ENCODE measurements at regions not wholly inside any gene's neighbourhood (a gene's known extent, or its start where the extent isn't known, plus 50 kb on each side); places are given as distances from the start of the nearest gene placed in this dataset.

DNA sequence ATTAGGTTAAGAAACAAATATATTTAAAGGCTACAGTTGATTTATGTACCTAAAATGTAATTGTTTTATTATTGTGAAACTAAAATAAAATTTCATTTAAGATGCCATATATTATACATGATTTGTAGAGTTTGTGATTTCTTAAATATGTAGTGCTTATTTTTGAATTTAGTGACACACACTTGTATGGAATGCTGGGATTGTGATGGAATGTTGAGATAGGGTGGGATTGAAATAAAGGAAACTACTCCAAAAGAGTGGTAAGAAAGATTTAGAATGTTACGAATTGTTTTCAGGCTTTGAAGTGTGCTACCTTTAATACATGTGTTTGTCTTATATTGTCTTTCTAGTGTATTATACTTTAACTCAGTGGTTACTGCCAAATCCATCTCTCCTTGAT lies 330.3 kb upstream of the PITX2 start:
- Histone ChIP-seq H3K9me3 (no peaks in the 10 kb centered on the region), H3K36me3 (no peaks in the 10 kb centered on the region), H3K4me3 (no peak overlapping the region), H3K27me3 (no peaks in the 10 kb centered on the region)
- no peak for DNase-seq

DNA sequence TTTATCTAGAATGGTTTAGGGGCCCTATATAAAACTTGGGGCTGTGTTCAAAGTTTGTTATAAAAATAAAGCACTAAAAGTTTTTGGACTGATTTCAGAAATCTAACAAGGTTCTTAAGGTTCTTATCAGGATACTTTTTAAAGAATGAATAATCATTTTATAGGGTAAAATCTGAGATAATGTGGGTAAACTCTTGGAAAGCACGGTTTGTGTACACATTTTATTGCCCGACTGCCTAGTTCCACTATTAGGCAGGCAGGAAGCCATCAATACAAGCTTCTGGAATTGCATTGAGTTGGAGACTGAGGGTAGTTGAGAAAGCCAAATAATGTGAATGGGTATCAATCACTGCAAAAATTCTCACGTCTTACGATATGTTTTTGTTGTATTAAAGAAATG lies 331.0 kb upstream of the PITX2 start:
- DNase-seq = no peak
- no peaks in the 10 kb centered on the region for H3K36me3 ChIP-seq
- no peak overlapping the region for H3K4me3 ChIP-seq
- no peaks in the 10 kb centered on the region for H3K9me3 ChIP-seq
- no peaks in the 10 kb centered on the region for H3K27me3 ChIP-seq

DNA sequence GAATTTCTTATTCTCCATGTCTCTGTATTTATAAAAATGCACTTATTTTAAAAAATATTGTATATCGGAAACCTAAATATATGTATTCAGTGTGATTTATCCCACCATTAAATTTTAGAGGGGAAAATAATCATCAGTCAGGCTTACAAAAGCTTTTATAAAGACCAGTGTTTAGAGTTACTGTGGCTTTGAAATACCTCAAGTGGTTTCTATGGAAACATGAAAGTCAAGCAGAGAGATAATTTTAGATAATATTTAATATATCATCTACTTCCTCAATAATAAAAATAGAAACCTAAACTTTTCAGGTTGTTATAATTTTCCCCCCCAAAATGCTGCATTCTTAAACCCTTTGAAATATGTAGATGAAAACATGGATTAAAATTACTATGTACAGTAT lies 332.9 kb upstream of the PITX2 start:
- no peak for DNase-seq
- Histone ChIP-seq H3K27me3 (no peaks in the 10 kb centered on the region), H3K36me3 (no peaks in the 10 kb centered on the region), H3K4me3 (no peak overlapping the region), H3K9me3 (no peaks in the 10 kb centered on the region)

- Histone ChIP-seq H3K36me3 (no peaks in the 10 kb centered on the region), H3K4me3 (no peak overlapping the region), H3K27me3 (no peaks in the 10 kb centered on the region), H3K9me3 (no peaks in the 10 kb centered on the region)
- no peak for DNase-seq
Observed at GRCh38 chr4:110959041-110959643, 336.3 kb upstream of the PITX2 start.

DNA sequence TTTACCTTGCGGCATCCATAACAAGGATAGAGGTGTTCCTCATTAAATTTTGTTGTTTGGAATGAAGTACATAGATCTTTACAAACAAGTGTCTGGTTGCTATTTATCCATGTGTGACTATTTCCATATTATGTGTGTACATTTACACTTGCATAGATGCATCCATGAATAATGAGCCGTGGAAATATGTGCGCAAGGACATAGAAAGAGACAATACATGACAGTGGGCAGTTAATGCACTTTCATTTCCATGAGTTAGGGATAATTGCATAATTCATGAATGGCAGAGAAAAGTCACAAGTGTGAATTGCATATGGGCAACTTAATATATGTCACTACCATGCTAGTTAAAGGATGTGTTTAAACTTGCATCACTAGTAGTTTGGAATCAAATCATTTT lies 338.2 kb upstream of the PITX2 start:
- H3K36me3 ChIP-seq = no peaks in the 10 kb centered on the region
- no peak for DNase-seq
- H3K4me3 ChIP-seq = no peak overlapping the region
- no peaks in the 10 kb centered on the region for H3K9me3 ChIP-seq
- H3K27me3 ChIP-seq = no peaks in the 10 kb centered on the region

- H3K36me3 ChIP-seq = no peaks in the 10 kb centered on the region
- DNase-seq = no peak
- no peaks in the 10 kb centered on the region for H3K27me3 ChIP-seq
- no peaks in the 10 kb centered on the region for H3K9me3 ChIP-seq
- no peak overlapping the region for H3K4me3 ChIP-seq
Observed at GRCh38 chr4:110962616-110963015, 339.7 kb upstream of the PITX2 start.

- no peak for DNase-seq
- Histone ChIP-seq H3K4me3 (no peak overlapping the region), H3K9me3 (no peaks in the 10 kb centered on the region), H3K27me3 (no peaks in the 10 kb centered on the region), H3K36me3 (no peaks in the 10 kb centered on the region)
Observed at GRCh38 chr4:110963662-110964280, 340.9 kb upstream of the PITX2 start.

DNA sequence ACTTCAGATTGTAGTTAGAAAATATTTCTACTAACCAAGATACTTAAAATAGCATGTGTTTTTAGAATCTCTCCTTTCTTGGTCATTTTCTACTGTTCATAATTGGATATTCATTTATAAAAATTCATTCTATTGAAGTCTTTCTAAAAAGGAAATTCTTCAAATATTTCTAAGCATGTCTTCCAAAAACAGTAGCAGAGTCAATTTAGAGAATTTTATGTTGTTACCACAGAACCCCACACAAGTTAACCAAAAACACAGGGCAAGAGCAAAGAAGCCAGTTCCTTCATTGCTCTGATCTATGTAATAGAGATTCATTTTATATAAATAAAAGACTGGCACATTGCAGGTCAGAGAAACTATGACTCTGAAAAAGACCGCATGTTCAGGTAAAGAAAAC lies 345.1 kb upstream of the PITX2 start:
- H3K9me3 ChIP-seq = no peaks in the 10 kb centered on the region
- DNase-seq = no peak
- H3K27me3 ChIP-seq = no peaks in the 10 kb centered on the region
- H3K4me3 ChIP-seq = no peak overlapping the region
- no peaks in the 10 kb centered on the region for H3K36me3 ChIP-seq

DNA sequence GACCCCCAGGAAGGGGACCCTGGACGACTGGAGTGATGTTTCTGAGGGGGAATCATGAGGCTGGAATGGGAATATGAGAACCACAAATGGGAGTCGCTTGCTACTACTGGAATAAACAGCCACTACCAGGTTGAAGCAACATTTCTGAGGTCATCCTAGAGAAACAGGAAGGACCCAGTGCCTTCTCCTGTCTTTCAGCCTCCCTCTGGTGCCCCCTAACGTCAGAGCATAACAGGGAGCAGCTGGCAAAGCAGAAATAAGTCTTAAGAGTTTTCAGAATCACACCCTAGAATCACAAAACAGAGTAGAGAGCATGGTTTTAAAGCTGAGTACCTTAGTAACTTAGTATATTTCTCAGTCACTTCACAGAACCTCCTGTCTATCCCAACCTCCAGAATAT lies 347.8 kb upstream of the PITX2 start:
- DNase-seq = peak; percentile 41
- Histone ChIP-seq H3K27me3 (no peaks in the 10 kb centered on the region), H3K9me3 (no peaks in the 10 kb centered on the region), H3K4me3 (no peak overlapping the region), H3K36me3 (no peaks in the 10 kb centered on the region)

DNA sequence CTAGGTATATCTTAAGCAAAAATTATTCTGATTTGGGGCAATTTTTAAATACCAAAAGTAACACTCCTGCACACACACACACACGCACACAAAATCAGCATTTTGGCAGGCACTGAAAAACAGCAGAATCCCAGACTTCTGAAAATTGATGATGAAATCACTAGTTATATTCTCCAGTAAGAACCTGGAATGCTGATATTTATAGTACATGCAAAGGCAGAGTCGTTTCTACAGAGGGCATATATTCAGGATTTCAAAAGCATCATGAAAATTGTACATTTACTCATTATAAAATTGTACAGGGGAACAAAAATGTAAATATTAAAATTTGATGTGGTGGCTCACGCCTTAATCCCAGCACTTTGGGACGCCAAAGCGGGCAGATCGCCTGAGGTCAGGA lies 352.5 kb upstream of the PITX2 start:
- no peaks in the 10 kb centered on the region for H3K27me3 ChIP-seq
- no peaks in the 10 kb centered on the region for H3K9me3 ChIP-seq
- H3K36me3 ChIP-seq = no peaks in the 10 kb centered on the region
- H3K4me3 ChIP-seq = no peak overlapping the region
- no peak for DNase-seq

DNA sequence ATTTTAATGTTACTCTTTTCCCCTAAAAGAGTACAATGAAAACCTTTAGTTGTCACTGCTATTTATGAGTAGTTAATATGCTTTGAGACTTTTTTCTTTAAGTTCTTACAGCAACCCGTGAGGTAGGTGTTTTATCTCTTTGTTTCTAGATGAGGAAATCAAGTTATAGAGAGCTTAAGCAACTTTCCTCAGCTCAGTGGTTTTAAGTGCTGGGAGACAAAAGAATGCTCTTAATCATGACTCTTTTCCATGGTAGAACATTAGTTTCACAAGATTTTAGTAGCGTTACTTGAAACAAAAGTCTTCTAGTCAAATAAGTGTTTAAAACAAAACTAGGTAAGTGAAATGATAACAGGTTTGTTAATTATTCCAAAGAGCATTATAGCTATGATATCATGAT lies 354.7 kb upstream of the PITX2 start:
- no peaks in the 10 kb centered on the region for H3K9me3 ChIP-seq
- DNase-seq = no peak

DNA sequence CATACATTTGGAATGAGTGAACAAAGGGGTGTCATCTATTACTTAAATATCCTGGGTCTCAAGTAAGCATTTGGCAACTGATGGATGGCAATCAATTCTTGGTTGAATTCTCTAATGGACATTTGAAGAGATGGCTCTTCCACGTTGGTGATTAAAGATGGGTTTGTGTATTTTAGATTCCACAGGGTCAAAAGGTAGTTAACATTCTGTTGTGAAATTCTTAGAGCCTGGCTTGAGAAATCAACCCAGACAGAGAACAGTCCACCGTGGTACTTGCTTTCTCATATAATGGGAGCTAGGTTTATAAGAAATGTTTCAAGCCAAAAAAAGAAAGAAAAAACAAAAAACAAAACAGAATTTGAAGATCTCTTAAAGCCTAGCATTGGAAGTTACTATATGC lies 355.9 kb upstream of the PITX2 start:
- DNase-seq = no peak
- no peak overlapping the region for H3K4me3 ChIP-seq
- no peaks in the 10 kb centered on the region for H3K9me3 ChIP-seq
- H3K36me3 ChIP-seq = no peaks in the 10 kb centered on the region
- H3K27me3 ChIP-seq = no peaks in the 10 kb centered on the region

More for the DNA sequence above, 354.7 kb upstream of the PITX2 start:
- H3K36me3 ChIP-seq = no peaks in the 10 kb centered on the region
- no peaks in the 10 kb centered on the region for H3K27me3 ChIP-seq
- H3K4me3 ChIP-seq = no peak overlapping the region

- H3K9me3 ChIP-seq = no peaks in the 10 kb centered on the region
- H3K27me3 ChIP-seq = no peaks in the 10 kb centered on the region
- no peak for DNase-seq
- H3K36me3 ChIP-seq = no peaks in the 10 kb centered on the region
- H3K4me3 ChIP-seq = no peak overlapping the region
Observed at GRCh38 chr4:110982486-110982885, 359.6 kb upstream of the PITX2 start.

DNA sequence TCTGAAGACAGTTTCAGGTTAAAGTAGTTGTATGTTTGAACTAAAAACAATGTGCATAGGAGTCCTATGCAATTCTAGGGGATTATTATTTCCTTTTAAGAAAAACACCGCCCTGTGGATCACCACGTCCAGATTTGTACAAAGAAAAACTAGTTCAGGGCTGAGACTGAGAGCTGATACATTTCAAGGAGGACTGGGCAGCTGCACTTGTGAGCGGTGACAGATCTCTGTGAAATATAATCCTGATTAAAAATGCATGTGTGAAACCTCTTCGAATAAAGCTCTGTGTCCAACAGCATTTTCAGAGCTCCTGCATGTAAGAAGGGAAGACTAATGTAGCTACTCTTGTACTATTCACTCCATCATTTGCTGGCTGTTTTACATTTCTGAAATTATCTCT lies 365.8 kb upstream of the PITX2 start:
- Histone ChIP-seq H3K9me3 (no peaks in the 10 kb centered on the region), H3K36me3 (no peaks in the 10 kb centered on the region), H3K27me3 (no peaks in the 10 kb centered on the region), H3K4me3 (no peak overlapping the region)
- DNase-seq = no peak

- no peaks in the 10 kb centered on the region for H3K27me3 ChIP-seq
- no peak for DNase-seq
- no peak overlapping the region for H3K4me3 ChIP-seq
- H3K9me3 ChIP-seq = no peaks in the 10 kb centered on the region
- no peaks in the 10 kb centered on the region for H3K36me3 ChIP-seq
Observed at GRCh38 chr4:110989125-110989524, 366.2 kb upstream of the PITX2 start.

DNA sequence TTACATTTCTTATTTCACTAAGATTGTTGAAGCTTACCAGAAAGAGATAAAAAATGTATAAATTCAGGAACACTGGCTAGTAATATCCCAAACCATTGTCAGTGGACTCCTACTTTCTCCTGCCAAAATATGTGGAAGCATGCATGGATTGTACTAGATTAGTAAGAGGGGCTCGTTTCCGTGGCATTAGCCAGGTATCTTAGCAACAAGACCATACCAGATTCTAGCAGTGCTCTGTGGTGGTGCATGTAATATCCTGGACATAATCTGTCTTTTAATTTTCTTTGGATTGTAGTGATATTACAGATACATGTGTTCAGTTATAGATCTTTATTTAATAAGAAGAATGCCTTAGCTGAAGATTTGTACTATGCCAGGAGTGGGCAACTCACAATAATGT lies 371.9 kb upstream of the PITX2 start:
- no peak for DNase-seq
- H3K27me3 ChIP-seq = no peaks in the 10 kb centered on the region
- H3K9me3 ChIP-seq = no peaks in the 10 kb centered on the region
- H3K4me3 ChIP-seq = no peak overlapping the region
- H3K36me3 ChIP-seq = no peaks in the 10 kb centered on the region

DNA sequence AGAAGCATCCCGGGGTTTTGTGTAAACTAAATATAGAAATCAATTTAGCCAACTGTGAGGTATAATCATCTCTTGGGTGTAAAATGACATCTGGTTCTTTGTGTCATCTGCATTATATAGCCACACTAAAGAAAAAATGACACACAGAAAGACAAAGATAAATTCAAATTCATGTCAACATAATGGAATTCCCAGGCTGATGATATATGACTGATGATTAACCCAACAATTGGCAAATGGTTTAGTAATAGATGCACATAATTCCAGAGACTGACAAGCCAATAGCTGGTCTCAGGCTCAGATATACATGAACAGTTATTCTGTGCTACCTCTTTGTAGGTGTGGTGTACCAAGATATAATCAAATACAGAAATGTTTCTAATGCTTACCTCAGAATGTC lies 375.4 kb upstream of the PITX2 start:
- no peaks in the 10 kb centered on the region for H3K27me3 ChIP-seq
- no peak overlapping the region for H3K4me3 ChIP-seq
- DNase-seq = no peak
- H3K36me3 ChIP-seq = no peaks in the 10 kb centered on the region
- H3K9me3 ChIP-seq = no peaks in the 10 kb centered on the region

DNA sequence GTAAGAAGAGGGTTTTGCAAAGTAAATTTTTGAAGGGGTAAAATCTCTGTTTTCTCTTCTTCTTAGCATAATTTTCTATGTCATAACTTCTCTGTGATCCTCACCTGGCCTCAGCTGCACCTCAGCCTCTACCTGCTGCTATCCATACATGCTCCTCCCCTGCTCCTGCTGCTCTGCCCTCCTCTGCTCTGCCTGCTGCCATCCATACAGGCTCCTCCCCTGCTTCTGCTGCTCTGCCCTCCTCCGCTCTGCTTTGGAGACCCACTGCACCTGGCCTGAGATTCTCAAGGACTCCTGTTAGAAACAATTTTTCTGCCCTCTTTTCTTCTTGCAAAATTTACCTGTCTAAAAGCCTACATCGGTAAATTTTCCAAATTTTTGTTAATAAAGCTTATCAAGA lies 388.6 kb upstream of the PITX2 start:
- H3K27me3 ChIP-seq = no peaks in the 10 kb centered on the region
- H3K9me3 ChIP-seq = no peaks in the 10 kb centered on the region
- no peaks in the 10 kb centered on the region for H3K36me3 ChIP-seq
- no peak for DNase-seq
- no peak overlapping the region for H3K4me3 ChIP-seq

- Histone ChIP-seq H3K27me3 (no peaks in the 10 kb centered on the region), H3K4me3 (no peak overlapping the region), H3K9me3 (no peaks in the 10 kb centered on the region), H3K36me3 (no peaks in the 10 kb centered on the region)
- DNase-seq = no peak
Observed at GRCh38 chr4:111013846-111014245, 391.0 kb upstream of the PITX2 start.

Measured in MG63 (cell line).